ENCODE measurements at regions not wholly inside any gene's neighbourhood (a gene's known extent, or its start where the extent isn't known, plus 50 kb on each side); places are given as distances from the start of the nearest gene placed in this dataset.

DNA sequence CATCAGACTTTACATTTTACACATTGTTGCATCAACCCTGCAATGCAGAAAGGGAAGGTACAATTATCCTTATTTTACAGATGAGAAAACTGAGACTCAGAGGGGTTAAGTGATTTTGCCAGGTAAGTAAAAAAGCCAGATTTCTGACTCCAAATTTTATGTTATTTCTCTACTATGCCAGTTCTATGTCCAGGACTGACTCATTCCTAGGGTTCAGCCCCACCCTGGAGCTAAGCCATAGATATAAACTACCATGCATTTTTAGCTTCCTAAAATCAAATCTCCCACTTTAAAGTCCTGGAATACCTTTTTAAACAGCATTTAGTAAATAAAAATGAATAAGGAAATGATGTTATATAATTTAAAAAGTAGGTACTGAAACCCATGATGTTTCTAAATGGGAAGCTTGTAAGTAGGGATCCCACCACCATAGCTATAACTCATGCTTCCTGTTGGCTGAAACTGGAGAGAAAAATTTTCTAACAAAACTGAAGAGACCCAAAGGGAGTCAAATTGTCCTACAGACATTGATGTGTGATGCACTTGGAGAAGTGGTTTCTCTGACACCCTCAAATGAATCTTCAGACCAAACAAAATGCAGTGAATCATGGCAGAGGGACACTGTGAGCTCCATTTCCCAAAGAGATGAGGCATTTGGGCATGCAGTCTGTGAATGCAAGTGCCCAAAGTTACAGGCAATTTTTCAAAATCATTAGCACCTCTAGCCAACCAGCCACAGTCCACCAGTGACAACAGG lies 301.7 kb upstream of the UMPS start:
- no peak overlapping the region for H3K9ac ChIP-seq (ENCODE audit: low read length)
- no peaks in the 10 kb centered on the region for H3K36me3 ChIP-seq (replicated peaks; ENCODE audit: insufficient read depth, low read length)
- no peaks in the 10 kb centered on the region for H4K20me1 ChIP-seq (ENCODE audit: insufficient read depth, low read length)
- no peak overlapping the region for H3K4me3 ChIP-seq (ENCODE audit: low read length)
- H3K4me2 ChIP-seq (ENCODE audit: low read depth, low read length), result no peak overlapping the region
- H3K79me2 ChIP-seq (ENCODE audit: low read length), result no peaks in the 10 kb centered on the region
- H3K9me2 ChIP-seq (replicated peaks; ENCODE audit: insufficient read depth, low read length), result no peaks in the 10 kb centered on the region
- H3K27ac ChIP-seq (ENCODE audit: low read length), result no peak overlapping the region
- DNase-seq, result no peak
- H3K9me3 ChIP-seq (replicated peaks; ENCODE audit: insufficient read depth, low read length), result no peaks in the 10 kb centered on the region
- H3K27me3 ChIP-seq (replicated peaks; ENCODE audit: insufficient read depth, low read length), result no peaks in the 10 kb centered on the region
- no peak for TF ChIP-seq EZH2phosphoT487 (IDR thresholded peaks at IDR 0.05; ENCODE audit: low read length)
- TF ChIP-seq, protein P1, sequence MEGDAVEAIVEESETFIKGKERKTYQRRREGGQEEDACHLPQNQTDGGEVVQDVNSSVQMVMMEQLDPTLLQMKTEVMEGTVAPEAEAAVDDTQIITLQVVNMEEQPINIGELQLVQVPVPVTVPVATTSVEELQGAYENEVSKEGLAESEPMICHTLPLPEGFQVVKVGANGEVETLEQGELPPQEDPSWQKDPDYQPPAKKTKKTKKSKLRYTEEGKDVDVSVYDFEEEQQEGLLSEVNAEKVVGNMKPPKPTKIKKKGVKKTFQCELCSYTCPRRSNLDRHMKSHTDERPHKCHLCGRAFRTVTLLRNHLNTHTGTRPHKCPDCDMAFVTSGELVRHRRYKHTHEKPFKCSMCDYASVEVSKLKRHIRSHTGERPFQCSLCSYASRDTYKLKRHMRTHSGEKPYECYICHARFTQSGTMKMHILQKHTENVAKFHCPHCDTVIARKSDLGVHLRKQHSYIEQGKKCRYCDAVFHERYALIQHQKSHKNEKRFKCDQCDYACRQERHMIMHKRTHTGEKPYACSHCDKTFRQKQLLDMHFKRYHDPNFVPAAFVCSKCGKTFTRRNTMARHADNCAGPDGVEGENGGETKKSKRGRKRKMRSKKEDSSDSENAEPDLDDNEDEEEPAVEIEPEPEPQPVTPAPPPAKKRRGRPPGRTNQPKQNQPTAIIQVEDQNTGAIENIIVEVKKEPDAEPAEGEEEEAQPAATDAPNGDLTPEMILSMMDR (IDR thresholded peaks at IDR 0.05; ENCODE audit: low read length), result no peak
- TF ChIP-seq EZH2 (optimal IDR thresholded peaks at IDR 0.05; ENCODE audit: low read depth, low read length), result no peak
- no peaks in the 10 kb centered on the region for H3F3A ChIP-seq (ENCODE audit: insufficient read depth, low read length)
- no peak overlapping the region for H2AFZ ChIP-seq (ENCODE audit: low read length)
- peaks cover 15% of the 10 kb centered on the region; the same call in 1 of the 2 replicates for H3K4me1 ChIP-seq (ENCODE audit: low read length)

DNA sequence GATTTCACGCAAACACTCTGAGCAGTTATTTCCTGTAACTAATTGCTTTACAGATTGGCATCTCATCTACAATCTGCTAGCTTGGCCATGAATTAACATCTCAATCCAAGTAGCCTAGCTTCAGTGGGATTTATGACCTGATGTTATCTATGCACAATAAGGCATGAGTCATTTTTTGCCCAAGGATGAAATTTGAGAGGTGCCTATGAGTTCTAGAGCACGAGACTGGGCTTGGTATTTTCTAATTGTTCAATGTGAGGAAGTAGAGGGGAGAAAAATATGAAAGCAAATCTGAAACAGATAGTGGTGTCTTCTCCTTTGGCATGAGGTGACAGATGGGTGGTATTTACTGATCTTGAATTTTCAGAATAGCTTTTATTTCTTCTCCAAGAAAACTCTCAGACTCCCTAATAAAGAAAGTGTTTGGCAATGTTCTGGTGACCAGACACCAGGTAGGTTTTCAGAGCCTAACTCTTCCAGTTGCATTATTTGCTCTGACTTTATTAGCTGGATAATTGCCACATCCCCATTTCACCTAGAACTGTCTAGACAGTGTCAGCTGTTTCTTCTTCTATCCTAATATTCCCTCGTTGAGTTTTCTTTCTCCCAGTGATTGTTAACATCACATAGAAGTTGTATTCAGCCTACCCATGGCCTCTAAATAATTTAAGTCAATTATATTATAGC lies 301.0 kb upstream of the UMPS start:
- no peak overlapping the region for H2AFZ ChIP-seq (ENCODE audit: low read length)
- H3K4me3 ChIP-seq (ENCODE audit: low read length), result no peak overlapping the region
- no peak overlapping the region for H3K27ac ChIP-seq (ENCODE audit: low read length)
- TF ChIP-seq EZH2 (optimal IDR thresholded peaks at IDR 0.05; ENCODE audit: low read depth, low read length), result no peak
- no peak for TF ChIP-seq EZH2phosphoT487 (IDR thresholded peaks at IDR 0.05; ENCODE audit: low read length)
- TF ChIP-seq, protein P1 (IDR thresholded peaks at IDR 0.05; ENCODE audit: low read length), result no peak
- no peaks in the 10 kb centered on the region for H3K27me3 ChIP-seq (replicated peaks; ENCODE audit: insufficient read depth, low read length)
- no peaks in the 10 kb centered on the region for H3K9me2 ChIP-seq (replicated peaks; ENCODE audit: insufficient read depth, low read length)
- DNase-seq, result no peak
- peak overlapping the region; percentile 24; the same call in 1 of the 2 replicates for H3K4me2 ChIP-seq (ENCODE audit: low read depth, low read length)
- no peaks in the 10 kb centered on the region for H3K79me2 ChIP-seq (ENCODE audit: low read length)
- H3F3A ChIP-seq (ENCODE audit: insufficient read depth, low read length), result no peaks in the 10 kb centered on the region
- H3K4me1 ChIP-seq (ENCODE audit: low read length), result peaks cover 15% of the 10 kb centered on the region; the same call in 1 of the 2 replicates
- no peak overlapping the region for H3K9ac ChIP-seq (ENCODE audit: low read length)
- H3K36me3 ChIP-seq (replicated peaks; ENCODE audit: insufficient read depth, low read length), result no peaks in the 10 kb centered on the region
- H3K9me3 ChIP-seq (replicated peaks; ENCODE audit: insufficient read depth, low read length), result no peaks in the 10 kb centered on the region
- H4K20me1 ChIP-seq (ENCODE audit: insufficient read depth, low read length), result no peaks in the 10 kb centered on the region

DNA sequence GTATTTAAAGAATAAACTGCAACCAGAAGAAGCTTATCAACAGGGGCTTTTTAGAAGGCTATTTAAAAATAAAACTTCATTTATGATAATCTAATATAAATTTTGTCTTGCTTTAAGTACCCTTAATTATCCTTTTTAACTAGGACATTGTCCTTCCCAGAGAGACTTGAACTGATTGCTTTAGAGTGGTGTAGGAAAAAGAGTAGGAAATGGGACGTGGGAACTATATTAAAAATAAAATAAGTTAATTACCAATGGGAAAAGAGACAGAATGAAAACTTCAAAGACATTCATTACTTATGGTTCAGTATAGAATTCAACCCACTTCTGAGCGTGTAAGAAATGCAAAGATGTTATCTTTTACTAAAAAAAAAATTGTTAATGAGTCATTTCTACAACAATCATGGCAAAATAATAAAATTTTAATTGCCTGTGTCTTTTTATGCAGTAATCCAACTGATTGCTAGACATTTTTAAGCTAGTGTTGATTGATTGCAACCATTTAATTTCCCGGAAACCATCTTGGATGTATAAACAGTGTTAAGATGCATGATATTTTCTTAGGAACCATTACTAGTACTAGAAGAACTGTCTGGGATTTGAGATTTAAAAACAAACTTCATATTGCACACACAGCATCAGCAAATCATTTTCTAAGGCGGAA lies 298.8 kb upstream of the UMPS start:
- no peak overlapping the region for H3K9ac ChIP-seq (ENCODE audit: low read length)
- DNase-seq, result no peak
- no peaks in the 10 kb centered on the region for H3F3A ChIP-seq (ENCODE audit: insufficient read depth, low read length)
- no peaks in the 10 kb centered on the region for H3K36me3 ChIP-seq (replicated peaks; ENCODE audit: insufficient read depth, low read length)
- no peak overlapping the region for H3K4me2 ChIP-seq (ENCODE audit: low read depth, low read length)
- no peak overlapping the region for H3K4me3 ChIP-seq (ENCODE audit: low read length)
- no peak for TF ChIP-seq EZH2 (optimal IDR thresholded peaks at IDR 0.05; ENCODE audit: low read depth, low read length)
- TF ChIP-seq EZH2phosphoT487 (IDR thresholded peaks at IDR 0.05; ENCODE audit: low read length), result no peak
- TF ChIP-seq, protein P1 (IDR thresholded peaks at IDR 0.05; ENCODE audit: low read length), result no peak
- no peak overlapping the region for H3K27ac ChIP-seq (ENCODE audit: low read length)
- peaks cover 15% of the 10 kb centered on the region; the same call in 1 of the 2 replicates for H3K4me1 ChIP-seq (ENCODE audit: low read length)
- no peaks in the 10 kb centered on the region for H3K9me3 ChIP-seq (replicated peaks; ENCODE audit: insufficient read depth, low read length)
- no peak overlapping the region for H2AFZ ChIP-seq (ENCODE audit: low read length)
- no peaks in the 10 kb centered on the region for H3K9me2 ChIP-seq (replicated peaks; ENCODE audit: insufficient read depth, low read length)
- no peaks in the 10 kb centered on the region for H3K79me2 ChIP-seq (ENCODE audit: low read length)
- H3K27me3 ChIP-seq (replicated peaks; ENCODE audit: insufficient read depth, low read length), result no peaks in the 10 kb centered on the region
- H4K20me1 ChIP-seq (ENCODE audit: insufficient read depth, low read length), result no peaks in the 10 kb centered on the region
